Endothelial cell of umbilical vein (primary cell): ENCODE measurements at regions not wholly inside any gene's neighbourhood (a gene's known extent, or its start where the extent isn't known, plus 50 kb on each side); places are given as distances from the start of the nearest gene placed in this dataset.

ENCODE experiments used
- CTCF ChIP-seq, 2 donors: IDR thresholded peaks; 1 replicate in 1 of 2; 2 replicates in 1 of 2; pipeline ENCODE4 v1.5.1; 2011; ENCODE audit warnings: low read length in 2 of 2, mild to moderate bottlenecking in 2 of 2, moderate library complexity in 2 of 2, control low read depth in 1 of 2, inconsistent platforms in 1 of 2, low read depth in 1 of 2; ENCODE audit not compliant: insufficient read depth in 1 of 2; ENCODE audit errors: extremely low read depth in 1 of 2
- POLR2A ChIP-seq: IDR thresholded peaks from 2 replicates; pipeline ENCODE4 v1.6.1; 2012; ENCODE audit warnings: low read depth, mild to moderate bottlenecking, control low read depth, low read length

- TF ChIP-seq CTCF (IDR thresholded peaks at IDR 0.05; ENCODE audit: extremely low read depth in 1 of 2, insufficient read depth in 1 of 2, low read depth in 1 of 2, low read length in 2 of 2) (no peak), POLR2A (no peak)
Measured at GRCh38 chr1:181178241-181178879, 89.9 kb downstream of the IER5 start.
